Neuronal stem cell (in vitro differentiated cells): ENCODE measurements at regions not wholly inside any gene's neighbourhood (a gene's known extent, or its start where the extent isn't known, plus 50 kb on each side); places are given as distances from the start of the nearest gene placed in this dataset.

ENCODE experiments used
- DNase-seq: peaks from one replicate; pipeline ENCODE4 v3.0.0-alpha.2; 2013; ENCODE audit warnings: low spot score
- H2AFZ ChIP-seq: one replicate; pipeline ENCODE4 v1.6.1; 2013; ENCODE audit warnings: mild to moderate bottlenecking, low read length, inconsistent platforms
- H2AK5ac ChIP-seq: 2 replicates; pipeline ENCODE4 v1.6.1; 2013; ENCODE audit warnings: low read depth, mild to moderate bottlenecking, inconsistent platforms, low read length, moderate library complexity, mixed read lengths
- H2BK120ac ChIP-seq: 2 replicates; pipeline ENCODE4 v1.6.1; 2013; ENCODE audit warnings: low read depth, mild to moderate bottlenecking, inconsistent platforms, low read length, moderate library complexity, mixed read lengths
- H2BK12ac ChIP-seq: one replicate; pipeline ENCODE4 v1.6.1; 2013; ENCODE audit warnings: low read length, inconsistent platforms
- H2BK15ac ChIP-seq: 2 replicates; pipeline ENCODE4 v1.6.1; 2013; ENCODE audit warnings: mild to moderate bottlenecking, low read length, inconsistent platforms, mixed read lengths
- H2BK5ac ChIP-seq: one replicate; pipeline ENCODE4 v1.6.1; 2013; ENCODE audit warnings: inconsistent platforms, mild to moderate bottlenecking, low read length, moderate library complexity
- H3K14ac ChIP-seq: one replicate; pipeline ENCODE4 v1.6.1; 2013; ENCODE audit warnings: low read length, inconsistent platforms
- H3K18ac ChIP-seq: 2 replicates; pipeline ENCODE4 v1.6.1; 2013; ENCODE audit warnings: low read length, inconsistent platforms
- H3K23ac ChIP-seq: 2 replicates; pipeline ENCODE4 v1.6.1; 2013; ENCODE audit warnings: low read depth, mild to moderate bottlenecking, mixed read lengths, low read length, inconsistent platforms; ENCODE audit not compliant: poor library complexity
- H3K27ac ChIP-seq: replicated peaks from 3 replicates; pipeline ENCODE4 v1.5.1; 2013; ENCODE audit warnings: low read length, inconsistent platforms
- H3K27me3 ChIP-seq, 3 experiments: 2 replicates each; pipeline ENCODE4 v1.6.1; 2013; ENCODE audit warnings: low read length in 3 of 3, mild to moderate bottlenecking in 2 of 3, inconsistent platforms in 1 of 3, low read depth in 1 of 3, mixed read lengths in 1 of 3, moderate library complexity in 1 of 3; ENCODE audit not compliant: control insufficient read depth in 3 of 3, insufficient read depth in 3 of 3
- H3K36me3 ChIP-seq, 2 donors: replicated peaks in 1 of 2; 2 replicates each; pipeline ENCODE4 v1.6.1; 2013; ENCODE audit warnings: low read length in 2 of 2; ENCODE audit not compliant: control insufficient read depth in 2 of 2, insufficient read depth in 2 of 2
- H3K4ac ChIP-seq: 2 replicates; pipeline ENCODE4 v1.6.1; 2013; ENCODE audit warnings: inconsistent platforms, mild to moderate bottlenecking, low read length, moderate library complexity
- H3K4me1 ChIP-seq, 2 donors: 1 replicate in 1 of 2; 2 replicates in 1 of 2; pipeline ENCODE4 v1.6.1; 2013; ENCODE audit warnings: low read length in 2 of 2, low read depth in 1 of 2; ENCODE audit not compliant: control insufficient read depth in 2 of 2, insufficient read depth in 1 of 2
- H3K4me2 ChIP-seq: one replicate; pipeline ENCODE4 v1.6.1; 2013; ENCODE audit warnings: mild to moderate bottlenecking, low read length, inconsistent platforms; ENCODE audit not compliant: insufficient read depth, poor library complexity, severe bottlenecking
- H3K4me3 ChIP-seq, 2 donors: 2 replicates each; pipeline ENCODE4 v1.5.1; 2013; ENCODE audit warnings: low read length in 2 of 2, mild to moderate bottlenecking in 2 of 2, inconsistent platforms in 1 of 2, moderate library complexity in 1 of 2
- H3K79me1 ChIP-seq: one replicate; pipeline ENCODE4 v1.6.1; 2013; ENCODE audit warnings: low read depth, mild to moderate bottlenecking, inconsistent platforms, low read length, moderate library complexity
- H3K9ac ChIP-seq: one replicate; pipeline ENCODE4 v1.6.1; 2013; ENCODE audit warnings: mild to moderate bottlenecking, low read depth, low read length, inconsistent platforms; ENCODE audit not compliant: poor library complexity
- H3K9me3 ChIP-seq, 2 donors: replicated peaks in 1 of 2; 2 replicates each; pipeline versions ENCODE3 to v1.6.1; 2013; ENCODE audit warnings: low read length in 2 of 2, mild to moderate bottlenecking in 2 of 2, inconsistent platforms in 1 of 2, low read depth in 1 of 2, mixed read lengths in 1 of 2, moderate library complexity in 1 of 2; ENCODE audit not compliant: control insufficient read depth in 2 of 2, insufficient read depth in 1 of 2
- H4K8ac ChIP-seq: one replicate; pipeline ENCODE4 v1.6.1; 2013; ENCODE audit warnings: low read depth, mild to moderate bottlenecking, inconsistent platforms, low read length, moderate library complexity
- H4K91ac ChIP-seq: one replicate; pipeline ENCODE4 v1.6.1; 2013; ENCODE audit warnings: low read length, low read depth, mild to moderate bottlenecking, inconsistent platforms; ENCODE audit not compliant: poor library complexity
- WGBS, 2 donors: extraction: QIAGEN DNeasy Blood & Tissue Kit; methylation state at CpG; one replicate each; pipeline ENCODE4 v1.1.7; 2013; ENCODE audit warnings: missing lambda C conversion rate in 2 of 2, mixed read lengths in 1 of 2; ENCODE audit not compliant: insufficient read length in 2 of 2, insufficient replicate concordance in 1 of 2; ENCODE audit errors: extremely low coverage in 2 of 2; 5-methylcytosine and 5-hydroxymethylcytosine counted together

- Histone ChIP-seq H3K18ac (no peak overlapping the region), H3K4ac (no peak overlapping the region), H3K9me3 (peaks cover 0 to 2% of the 10 kb centered on the region in 2 donors), H2BK15ac (no peak overlapping the region), H2AK5ac (no peak overlapping the region), H4K91ac (no peak overlapping the region), H3K4me1 (no peaks in the 10 kb centered on the region), H3K4me2 (no peak overlapping the region), H2BK12ac (no peak overlapping the region), H3K9ac (no peak overlapping the region), H3K4me3 (no peak overlapping the region), H3K14ac (no peak overlapping the region), H3K23ac (no peak overlapping the region), H2BK120ac (no peak overlapping the region), H3K79me1 (peaks cover 2% of the 10 kb centered on the region), H3K27ac (no peak overlapping the region), H4K8ac (no peak overlapping the region), H3K27me3 (no peaks in the 10 kb centered on the region), H2BK5ac (no peak overlapping the region), H3K36me3 (no peaks in the 10 kb centered on the region), H2AFZ (no peak overlapping the region)
- no peak for DNase-seq
- no CpG with 5 or more reads among the region's 1 CpG for WGBS, 2 donors
Measured at GRCh38 chr11:128375961-128376360, 211.4 kb downstream of the ETS1 start.

DNA sequence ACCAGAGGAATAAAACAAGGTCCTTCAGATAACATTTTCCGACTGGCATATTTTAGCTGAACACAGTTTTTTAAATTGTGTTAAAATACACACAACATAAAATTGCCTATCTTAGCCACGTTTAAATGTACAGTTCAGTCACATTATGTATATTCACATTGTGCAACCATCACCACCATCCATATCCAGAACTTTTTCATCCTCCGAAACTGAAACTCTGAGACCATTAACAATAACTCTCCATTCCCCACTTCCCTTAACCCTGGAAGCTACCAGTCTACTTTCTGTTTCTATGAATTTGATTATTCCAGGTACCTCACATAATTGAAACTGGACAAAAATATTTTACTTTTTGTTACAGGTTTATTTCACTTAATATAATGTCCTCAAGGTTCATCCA lies 213.3 kb downstream of the ETS1 start:
- H3K9me3 ChIP-seq = no peaks in the 10 kb centered on the region
- no peaks in the 10 kb centered on the region for H3K79me1 ChIP-seq
- H4K91ac ChIP-seq = no peak overlapping the region
- H3K27ac ChIP-seq = no peak overlapping the region
- no peak overlapping the region for H4K8ac ChIP-seq
- no peaks in the 10 kb centered on the region for H3K27me3 ChIP-seq
- H2BK5ac ChIP-seq = no peak overlapping the region
- no peaks in the 10 kb centered on the region for H3K36me3 ChIP-seq
- H2AK5ac ChIP-seq = no peak overlapping the region
- H3K4me1 ChIP-seq = no peaks in the 10 kb centered on the region
- H3K18ac ChIP-seq = no peak overlapping the region
- H3K4ac ChIP-seq = no peak overlapping the region
- no peak overlapping the region for H3K4me3 ChIP-seq
- no peak overlapping the region for H3K14ac ChIP-seq
- no peak overlapping the region for H2BK12ac ChIP-seq
- 100% methylated on average over 1 of the region's 3 CpGs; no CpG with 5 or more reads in 1 of the 2 donors for WGBS, 2 donors
- H3K9ac ChIP-seq = no peak overlapping the region
- H3K23ac ChIP-seq = no peak overlapping the region
- no peak overlapping the region for H3K4me2 ChIP-seq
- no peak overlapping the region for H2BK15ac ChIP-seq
- no peak overlapping the region for H2AFZ ChIP-seq
- H2BK120ac ChIP-seq = no peak overlapping the region
- DNase-seq = no peak

DNA sequence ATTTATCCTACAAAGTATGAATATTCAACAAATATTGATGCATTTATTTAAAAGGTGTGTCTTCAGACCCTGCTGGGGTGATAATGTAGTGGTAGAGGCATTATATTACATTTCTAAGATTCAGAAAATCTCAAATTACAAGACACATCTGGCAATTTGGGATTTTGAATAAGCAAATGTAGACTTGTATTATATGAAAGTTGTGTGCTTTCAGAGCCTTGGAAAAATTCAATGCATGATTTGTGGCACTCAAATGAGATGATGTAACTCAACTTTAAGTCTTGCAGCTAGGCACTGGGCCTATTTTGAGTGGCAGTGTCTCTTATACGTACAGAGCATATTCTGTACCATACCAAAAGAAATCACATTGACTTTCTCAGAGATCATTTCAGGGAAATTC lies 214.4 kb downstream of the ETS1 start:
- H4K91ac ChIP-seq = no peak overlapping the region
- H3K27ac ChIP-seq = no peak overlapping the region
- no peaks in the 10 kb centered on the region for H3K36me3 ChIP-seq
- no peak overlapping the region for H2BK5ac ChIP-seq
- no peak overlapping the region for H4K8ac ChIP-seq
- H2BK12ac ChIP-seq = no peak overlapping the region
- H3K23ac ChIP-seq = no peak overlapping the region
- no peak overlapping the region for H3K14ac ChIP-seq
- no peak overlapping the region for H3K18ac ChIP-seq
- H2AK5ac ChIP-seq = no peak overlapping the region
- H3K9me3 ChIP-seq = no peaks in the 10 kb centered on the region
- H2BK120ac ChIP-seq = no peak overlapping the region
- no peaks in the 10 kb centered on the region for H3K27me3 ChIP-seq
- no peak overlapping the region for H2AFZ ChIP-seq
- H2BK15ac ChIP-seq = no peak overlapping the region
- no peak overlapping the region for H3K4me3 ChIP-seq
- no peaks in the 10 kb centered on the region for H3K4me1 ChIP-seq
- no peak for DNase-seq
- H3K79me1 ChIP-seq = no peaks in the 10 kb centered on the region
- no CpG with 5 or more reads among the region's 1 CpG for WGBS, 2 donors
- H3K9ac ChIP-seq = no peak overlapping the region
- no peak overlapping the region for H3K4ac ChIP-seq
- H3K4me2 ChIP-seq = no peak overlapping the region

- H3K4me3 ChIP-seq = no peak overlapping the region
- no peak overlapping the region for H2AFZ ChIP-seq
- H3K9me3 ChIP-seq = no peaks in the 10 kb centered on the region
- no peak overlapping the region for H2BK15ac ChIP-seq
- H3K14ac ChIP-seq = no peak overlapping the region
- no peak overlapping the region for H2AK5ac ChIP-seq
- no peak overlapping the region for H4K8ac ChIP-seq
- no peak for DNase-seq
- H3K18ac ChIP-seq = no peak overlapping the region
- H3K23ac ChIP-seq = no peak overlapping the region
- H3K9ac ChIP-seq = no peak overlapping the region
- no peak overlapping the region for H2BK5ac ChIP-seq
- no CpG with 5 or more reads among the region's 10 CpGs for WGBS, 2 donors
- no peak overlapping the region for H3K27ac ChIP-seq
- H2BK120ac ChIP-seq = no peak overlapping the region
- no peak overlapping the region for H4K91ac ChIP-seq
- H3K27me3 ChIP-seq = no peaks in the 10 kb centered on the region
- H3K36me3 ChIP-seq = no peaks in the 10 kb centered on the region
- no peak overlapping the region for H2BK12ac ChIP-seq
- H3K4me1 ChIP-seq = peaks cover 0 to 3% of the 10 kb centered on the region in 2 donors
- H3K4me2 ChIP-seq = no peak overlapping the region
- no peak overlapping the region for H3K4ac ChIP-seq
- H3K79me1 ChIP-seq = no peaks in the 10 kb centered on the region
Measured at GRCh38 chr11:128367573-128367972, 219.8 kb downstream of the ETS1 start.
